GM12878 (cell line): ENCODE measurements at regions not wholly inside any gene's neighbourhood (a gene's known extent, or its start where the extent isn't known, plus 50 kb on each side); places are given as distances from the start of the nearest gene placed in this dataset.

Source experiments
- ATAC-seq: fragments of 200-7000 bp; cut with Tn5 transposase; 3 replicates; pipeline ENCODE4 v1.9.1; 2020; ENCODE audit warnings: mild to moderate bottlenecking, moderate library complexity
- BruUV-seq: library from RNA; stranded (reverse); fragments of 400-500 nt; replicated peaks from 2 replicates; lab custom pipeline; 2021; lab: Mats Ljungman, UMichigan
- CTCF ChIA-PET: fragments of 300-600 bp; sonication (Branson Sonifier 250); formaldehyde crosslinking; extraction: SDS; loops from one replicate; lab custom pipeline; 2021; ENCODE audit warnings: inconsistent platforms; lab: Yijun Ruan, JAX
- POLR2A ChIA-PET: fragments of 350-600 bp; formaldehyde crosslinking; extraction: SDS; loops from one replicate; lab custom pipeline; 2021; ENCODE audit warnings: inconsistent platforms; lab: Charles Lee
- RAD21 ChIA-PET: fragments of 300-600 bp; sonication (Branson Sonifier 250); formaldehyde crosslinking; loops from one replicate; lab custom pipeline; 2023; ENCODE audit warnings: antibody characterized with exemption; ENCODE audit not compliant: unreplicated experiment; lab: Charles Lee
- SMC1A ChIA-PET: fragments of 300-600 bp; sonication (Branson Sonifier 250); formaldehyde crosslinking; loops from one replicate; lab custom pipeline; 2023; ENCODE audit not compliant: unreplicated experiment, uncharacterized antibody; lab: Charles Lee
- DNase-seq: peaks from one replicate; pipeline ENCODE4 v3.0.0-alpha.2; 2011; ENCODE audit warnings: low read depth, low spot score
- FAIRE-seq: peaks from 3 replicates; lab custom pipeline; 2011; peaks lifted over from hg19 to GRCh38; lab: Jason Lieb, UNC
- H2AFZ ChIP-seq: 2 replicates; pipeline ENCODE4 v1.6.0; 2011; ENCODE audit warnings: low read depth, low read length, control low read depth; ENCODE audit not compliant: control insufficient read depth
- H3K27ac ChIP-seq: 2 replicates; pipeline ENCODE4 v1.5.1; 2011; ENCODE audit warnings: control low read depth; ENCODE audit not compliant: control insufficient read depth, insufficient read depth
- H3K27me3 ChIP-seq, 2 experiments: replicated peaks in 1 of 2; 2 replicates each; pipeline versions ENCODE4 v1.6.0 to v1.6.1; 2011; ENCODE audit warnings: low read length in 1 of 2; ENCODE audit not compliant: control insufficient read depth in 2 of 2, insufficient read depth in 2 of 2
- H3K36me3 ChIP-seq, 2 experiments: 2 replicates each; pipeline ENCODE4 v1.5.1; 2011; ENCODE audit warnings: low read length in 1 of 2; ENCODE audit not compliant: control insufficient read depth in 2 of 2, insufficient read depth in 2 of 2
- H3K4me1 ChIP-seq: 2 replicates; pipeline ENCODE4 v1.6.1; 2011; ENCODE audit warnings: mild to moderate bottlenecking, low read length, moderate library complexity, mixed read lengths; ENCODE audit not compliant: control insufficient read depth, insufficient read depth
- H3K4me2 ChIP-seq: 2 replicates; pipeline ENCODE4 v1.6.0; 2011; ENCODE audit warnings: control low read depth; ENCODE audit not compliant: control insufficient read depth, insufficient read depth
- H3K4me3 ChIP-seq: fragments of 200-600 bp; sonication (generic); 2 replicates; pipeline ENCODE4 v1.5.1; 2016
- H3K79me2 ChIP-seq: 2 replicates; pipeline ENCODE4 v1.6.0; 2011; ENCODE audit warnings: low read length; ENCODE audit not compliant: control insufficient read depth, insufficient read depth
- H3K9ac ChIP-seq: 2 replicates; pipeline ENCODE4 v1.8.0; 2011; ENCODE audit warnings: low read length, control low read depth, mixed read lengths; ENCODE audit not compliant: control insufficient read depth, insufficient read depth
- H3K9me3 ChIP-seq: replicated peaks from 3 replicates; pipeline ENCODE4 v1.5.1; 2011; ENCODE audit warnings: mild to moderate bottlenecking, low read length; ENCODE audit not compliant: control insufficient read depth, insufficient read depth
- H4K20me1 ChIP-seq: 2 replicates; pipeline ENCODE4 v1.6.0; 2011; ENCODE audit not compliant: control insufficient read depth, insufficient read depth
- ATF2 ChIP-seq: IDR thresholded peaks from 2 replicates; pipeline ENCODE4 v1.6.1; 2012; ENCODE audit warnings: low read length, inconsistent platforms
- MLLT1 ChIP-seq: fragments of 450-650 bp; IDR thresholded peaks from 2 replicates; pipeline ENCODE4 v1.6.1; 2016; ENCODE audit warnings: mild to moderate bottlenecking
- NBN ChIP-seq: fragments of 450-650 bp; IDR thresholded peaks from 2 replicates; pipeline ENCODE4 v1.6.1; 2016
- NRF1 ChIP-seq: conservative IDR thresholded peaks from 2 replicates; pipeline ENCODE4 v1.6.1; 2011; ENCODE audit warnings: mild to moderate bottlenecking, low read depth, low read length, improper control_type of control experiment
- PAX5 ChIP-seq: IDR thresholded peaks from 2 replicates; pipeline ENCODE4 v1.6.1; 2011; ENCODE audit warnings: low read depth, low read length, borderline replicate concordance
- RAD51 ChIP-seq: fragments of 450-650 bp; IDR thresholded peaks from 2 replicates; pipeline ENCODE4 v1.6.1; 2016; ENCODE audit warnings: moderate library complexity, mild to moderate bottlenecking, inconsistent platforms
- RBBP5 ChIP-seq: fragments of 200-600 bp; sonication (generic); conservative IDR thresholded peaks from 2 replicates; pipeline ENCODE4 v1.6.1; 2016
- RCOR1 ChIP-seq: conservative IDR thresholded peaks from 2 replicates; pipeline ENCODE4 v1.6.1; 2012; ENCODE audit warnings: low read depth, low read length, improper control_type of control experiment
- SRF ChIP-seq, 2 experiments: IDR thresholded peaks; 2 replicates each; pipeline ENCODE4 v1.6.1; 2011; ENCODE audit warnings: low read depth in 2 of 2, low read length in 2 of 2, mild to moderate bottlenecking in 1 of 2, moderate library complexity in 1 of 2
- WRNIP1 ChIP-seq: IDR thresholded peaks from 2 replicates; pipeline ENCODE4 v1.6.1; 2011; ENCODE audit warnings: low read depth, low read length, improper control_type of control experiment, borderline replicate concordance
- ZBTB4 ChIP-seq: fragments of 450-650 bp; formaldehyde crosslinking; IDR thresholded peaks from 2 replicates; pipeline ENCODE4 v1.4.0; 2022; ENCODE audit warnings: mild to moderate bottlenecking, moderate library complexity
- ZNF687 ChIP-seq: fragments of 450-650 bp; IDR thresholded peaks from 2 replicates; pipeline ENCODE4 v1.6.1; 2017; ENCODE audit warnings: mild to moderate bottlenecking, moderate library complexity
- WGBS: methylation state at CpG from one replicate; pipeline ENCODE4 v1.1.6; 2016; ENCODE audit warnings: low lambda C conversion rate; ENCODE audit not compliant: insufficient replicate concordance, insufficient coverage; ENCODE audit errors: missing lambda C conversion rate; 5-methylcytosine and 5-hydroxymethylcytosine counted together
- in situ Hi-C: fragments of 300-500 bp; cut with MboI; formaldehyde crosslinking; loops from 9 replicates; pipeline ENCODE4 v1.14.3; 2018; ENCODE audit warnings: mixed read lengths
- intact Hi-C: fragments of 100-400 bp; cut with micrococcal nuclease; formaldehyde crosslinking; loops from one replicate; pipeline ENCODE4 v1.14.2; 2022; ENCODE audit not compliant: unreplicated experiment

- FAIRE-seq (no peak), ATAC-seq (no peak), DNase-seq (no peak)
- ChIA-PET POLR2A (no interaction called here), CTCF (interaction anchor here (0.9 to 1.0 kb wide), 3 partner anchors 11 to 347 kb away, joined by 3 read pairs; no protein-coding TSS in a partner anchor), SMC1A (interaction anchor here (1.0 to 1.5 kb wide), 4 partner anchors 9 to 25 kb away, joined by 3 to 4 read pairs (median 4); no protein-coding TSS in a partner anchor), RAD21 (interaction anchor here (0.8 kb wide), 1 partner anchor 349 kb away, joined by 3 read pairs; no protein-coding TSS in a partner anchor)
- Histone ChIP-seq H3K36me3 (no peaks in the 10 kb centered on the region), H3K4me1 (no peaks in the 10 kb centered on the region), H3K9me3 (no peaks in the 10 kb centered on the region), H3K9ac (no peak overlapping the region), H3K27me3 (no peaks in the 10 kb centered on the region), H4K20me1 (no peaks in the 10 kb centered on the region), H3K4me2 (no peak overlapping the region), H3K27ac (no peak overlapping the region), H3K79me2 (no peaks in the 10 kb centered on the region), H3K4me3 (no peak overlapping the region), H2AFZ (no peak overlapping the region)
- BruUV-seq: no TSS peak
- 0% methylated on average over 2 of the region's 2 CpGs for WGBS
- intact Hi-C loops (no loop called here), in situ Hi-C loops (no loop called here)
- TF ChIP-seq RAD51 (no peak), ATF2 (no peak), PAX5 (no peak), RBBP5 (no peak), NBN (no peak), ZBTB4 (no peak), SRF (IDR thresholded peaks at IDR 0.05; ENCODE audit: low read depth in 2 of 2, low read length in 2 of 2) (no peak), NRF1 (no peak), ZNF687 (no peak), RCOR1 (no peak), WRNIP1 (no peak), MLLT1 (no peak)
Observed at GRCh38 chr1:79188337-79188736, 181.8 kb upstream of the ADGRL4 start.
